Stimulated activated CD4-positive, alpha-beta T cell treated with anti-CD3 and anti-CD28 coated beads, Interleukin-15, amount 100 ng/mL, for 1 hour (primary cell): ENCODE measurements at regions not wholly inside any gene's neighbourhood (a gene's known extent, or its start where the extent isn't known, plus 50 kb on each side); places are given as distances from the start of the nearest gene placed in this dataset.
"Not testable (repeated sequence)": the region's sequence is repeated elsewhere in the genome, so short reads cannot be mapped to it uniquely, and the experiment has no call there.

ENCODE experiments used
- DNase-seq, 2 donors: peaks; one replicate each; pipeline ENCODE4 v3.0.0-alpha.2; 2020; ENCODE audit warnings: low read depth in 1 of 2, low spot score in 1 of 2

DNA sequence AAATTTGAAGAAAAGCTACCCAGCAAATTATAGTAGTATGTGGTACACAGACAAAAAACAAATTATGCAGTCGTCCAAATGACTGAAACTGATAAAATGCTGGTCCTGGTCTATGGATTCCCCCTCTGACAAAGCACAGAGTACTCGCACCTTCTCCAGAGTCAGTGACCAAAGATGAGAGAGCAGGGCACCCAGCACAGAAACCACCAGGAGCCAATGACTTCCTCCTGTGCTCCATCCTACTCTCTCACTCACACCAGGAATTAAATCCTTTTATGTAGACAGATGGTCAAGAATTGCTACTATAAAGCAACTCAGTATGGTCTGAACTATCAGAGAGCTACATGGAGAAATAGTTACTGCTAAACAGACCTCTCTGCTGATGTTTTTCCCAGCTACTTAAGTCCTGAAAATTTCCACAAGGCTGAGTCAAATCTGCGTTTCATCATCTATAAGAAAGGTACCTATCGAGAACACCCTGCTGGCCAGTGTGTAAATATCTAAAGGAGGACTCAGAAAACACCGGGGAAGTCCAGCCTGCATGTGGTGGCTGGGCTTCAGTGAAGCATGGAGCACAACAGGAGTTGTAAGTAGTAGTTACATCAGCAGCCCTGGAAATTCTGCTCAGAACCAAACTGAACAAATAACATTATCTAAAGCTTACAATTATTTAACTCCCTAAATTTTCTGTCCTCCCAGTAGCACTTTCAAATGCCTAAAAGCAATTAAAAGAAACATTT lies 84.5 kb upstream of the FBXO28 start:
- DNase-seq: not testable (repeated sequence)

DNA sequence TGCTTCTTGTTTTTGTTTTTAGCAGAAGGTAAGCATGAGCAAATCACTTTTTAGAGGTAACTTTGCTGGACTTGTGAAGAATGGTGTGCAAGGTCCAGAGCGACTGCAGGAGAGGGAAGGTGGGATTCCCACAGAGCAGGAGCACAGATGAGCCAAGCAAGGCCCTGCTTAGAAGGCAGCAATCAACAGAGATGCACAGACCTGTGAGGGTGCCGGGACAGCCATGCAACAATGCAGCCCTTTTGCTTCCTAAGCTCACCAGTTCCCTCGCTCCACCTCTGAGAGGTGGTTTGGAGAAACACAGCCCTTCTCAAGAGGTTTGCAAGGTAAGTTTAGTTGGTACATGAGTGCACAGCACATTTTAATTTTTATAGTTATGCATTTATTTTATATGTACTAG lies 85.1 kb upstream of the FBXO28 start:
- DNase-seq: not testable (repeated sequence)

DNA sequence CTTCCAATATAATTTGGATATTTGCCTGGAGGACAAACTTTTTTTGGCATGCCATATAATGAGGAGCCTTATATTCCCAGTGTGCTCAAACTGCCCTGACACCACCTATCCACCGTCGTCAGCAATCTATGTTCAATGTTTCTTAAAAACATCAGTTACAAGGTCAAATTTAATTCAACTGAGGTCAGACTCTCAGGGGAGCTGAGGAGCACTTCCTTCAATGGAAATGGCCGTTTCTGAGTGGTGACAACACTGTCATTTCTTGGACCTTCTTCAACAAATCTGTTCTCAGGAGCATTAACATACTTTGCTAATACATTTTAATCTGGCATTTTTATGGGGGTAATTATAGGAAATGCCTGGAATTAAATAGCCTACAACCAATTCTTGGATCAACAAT lies 90.8 kb upstream of the FBXO28 start:
- not testable (repeated sequence) for DNase-seq

DNA sequence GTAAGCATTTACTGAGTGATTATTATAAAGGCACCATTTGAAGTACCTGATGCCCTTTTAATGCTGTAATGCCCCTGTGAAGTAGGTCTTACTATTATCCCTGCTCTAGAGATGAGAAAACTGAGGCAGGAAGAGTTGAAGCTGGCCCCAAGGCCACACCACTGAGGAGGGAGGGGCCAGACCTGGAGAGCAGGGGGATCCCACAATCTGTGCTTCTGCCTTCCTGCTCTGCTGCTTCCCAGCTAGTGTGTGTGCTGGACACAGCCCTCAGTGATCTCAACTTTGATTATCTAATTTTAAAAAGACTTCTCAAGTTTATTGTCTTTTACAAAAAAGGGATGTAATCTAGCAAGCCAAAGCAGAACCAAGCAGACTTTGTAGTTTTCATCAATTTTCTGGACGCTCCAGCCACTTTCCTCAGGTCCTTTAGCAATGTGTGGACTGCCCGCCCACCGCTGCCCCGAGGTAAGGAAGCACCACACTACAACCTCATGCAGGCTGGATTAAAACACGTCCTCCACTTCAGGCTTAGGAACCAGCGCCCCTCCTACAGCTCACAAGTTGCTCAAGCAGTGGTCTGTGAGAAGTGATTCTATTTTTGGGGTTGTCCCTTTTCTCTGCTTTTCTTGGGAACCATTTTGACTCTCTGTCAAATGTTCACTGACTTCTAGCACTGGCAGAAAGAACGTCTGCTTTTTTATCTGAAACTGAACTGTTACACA lies 91.5 kb upstream of the FBXO28 start:
- DNase-seq: not testable (repeated sequence)

DNA sequence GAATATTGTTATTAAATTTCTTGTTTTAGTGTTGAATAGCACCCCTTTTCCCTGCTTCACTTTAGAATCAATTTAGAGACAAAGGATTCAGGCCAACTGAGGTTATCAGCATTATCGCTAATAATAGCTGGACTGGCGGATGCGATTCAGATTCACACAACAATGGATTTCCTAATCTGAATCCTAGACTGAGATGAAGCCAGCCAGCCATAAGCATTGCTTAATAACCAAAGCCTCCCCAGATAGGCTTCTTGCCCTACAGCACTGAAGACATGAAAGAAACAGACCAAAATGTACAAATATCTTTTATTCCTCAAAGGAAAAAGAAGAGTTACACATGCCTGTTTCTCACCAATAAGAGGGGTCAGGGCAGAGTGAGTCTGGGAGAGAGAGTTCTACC lies 94.0 kb upstream of the FBXO28 start:
- DNase-seq: not testable (repeated sequence)

DNA sequence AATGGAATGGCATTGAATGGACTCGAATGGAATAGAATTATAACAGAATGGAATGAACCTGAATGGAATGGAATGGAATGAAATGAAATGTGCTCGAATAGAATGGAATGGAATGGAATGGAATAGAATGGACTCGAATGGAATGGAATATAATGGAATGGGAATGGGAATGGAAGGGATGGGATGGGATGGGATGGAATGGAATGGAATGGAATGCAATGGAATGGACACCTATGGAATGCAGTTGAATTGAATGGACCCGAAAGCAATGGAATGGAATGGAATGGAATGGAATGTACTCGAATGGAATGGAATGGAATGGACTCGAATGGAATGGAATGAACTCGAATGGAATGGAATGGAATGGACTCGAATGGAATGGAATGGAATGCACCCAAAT lies 98.1 kb upstream of the FBXO28 start:
- not testable (repeated sequence) for DNase-seq

DNA sequence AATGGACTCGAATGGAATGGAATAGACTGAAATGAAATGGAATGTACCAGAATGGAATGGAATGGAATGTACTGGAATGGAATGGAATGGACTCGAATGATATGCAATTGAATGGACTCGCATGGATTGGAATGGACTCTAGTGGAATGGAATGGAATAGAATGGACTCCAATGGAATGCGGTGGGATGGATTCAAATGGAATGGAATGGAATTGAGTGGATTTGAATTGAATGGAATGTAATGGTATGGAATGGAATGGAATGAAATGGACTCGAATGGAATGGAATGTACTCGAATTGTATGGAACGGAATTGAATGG lies 99.6 kb upstream of the FBXO28 start:
- DNase-seq: no peak

DNA sequence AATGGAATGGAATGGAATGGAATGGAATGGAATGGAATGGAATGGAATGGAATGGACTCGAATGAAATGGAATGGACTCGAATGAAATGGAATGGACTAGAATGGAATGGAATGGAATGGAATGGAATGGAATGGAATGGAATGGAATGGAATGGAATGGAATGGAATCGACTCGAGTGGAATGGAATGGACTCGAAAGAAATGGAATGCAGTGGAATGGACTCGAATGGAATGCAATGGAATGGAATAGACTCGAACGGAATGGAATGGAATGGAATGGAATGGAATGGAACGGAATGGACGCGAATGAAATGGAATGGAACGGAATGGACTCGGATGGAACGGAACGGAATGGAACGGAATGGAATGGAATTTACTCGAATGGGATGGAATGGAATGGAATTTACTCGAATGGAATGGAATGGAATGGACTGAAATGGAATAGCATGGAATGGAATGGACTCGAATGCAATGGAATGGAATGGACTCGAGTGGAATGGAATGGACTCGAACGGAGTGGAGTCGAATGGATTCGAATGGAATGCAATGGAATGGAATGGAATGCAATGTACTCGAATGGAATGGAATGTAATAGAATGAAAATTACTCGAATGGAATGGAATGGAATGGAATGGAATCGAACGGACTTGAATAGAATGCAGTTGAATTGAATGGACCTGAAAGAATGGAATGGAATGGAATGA lies 100.1 kb upstream of the FBXO28 start:
- DNase-seq: not testable (repeated sequence)

DNA sequence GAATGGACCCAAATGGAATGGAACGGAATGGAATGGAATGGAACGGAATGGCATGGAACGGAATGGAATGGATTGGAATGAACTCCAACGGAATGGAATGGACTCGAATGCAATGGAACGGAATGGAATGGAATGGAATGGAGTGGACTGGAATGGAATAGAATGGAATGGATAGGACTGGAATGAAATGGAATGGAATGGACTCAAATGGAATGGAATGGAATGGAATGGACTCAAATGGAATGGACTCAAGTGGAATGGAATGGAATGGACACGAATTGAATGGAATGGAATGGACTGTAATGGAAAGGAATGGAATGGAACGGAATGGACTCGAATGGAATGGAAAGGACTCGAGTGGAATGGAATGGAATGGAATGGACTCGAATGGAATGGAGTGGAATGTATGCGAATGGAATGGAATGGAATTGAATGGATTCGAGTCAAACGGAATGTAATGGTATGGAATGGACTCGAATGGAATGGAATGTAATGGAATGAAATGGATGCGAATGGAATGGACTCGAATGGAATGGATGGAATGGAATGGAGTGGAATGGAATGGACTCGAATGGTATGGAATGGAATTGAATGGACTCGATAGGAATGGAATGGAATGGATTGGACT lies 101.0 kb upstream of the FBXO28 start:
- not testable (repeated sequence) for DNase-seq

DNA sequence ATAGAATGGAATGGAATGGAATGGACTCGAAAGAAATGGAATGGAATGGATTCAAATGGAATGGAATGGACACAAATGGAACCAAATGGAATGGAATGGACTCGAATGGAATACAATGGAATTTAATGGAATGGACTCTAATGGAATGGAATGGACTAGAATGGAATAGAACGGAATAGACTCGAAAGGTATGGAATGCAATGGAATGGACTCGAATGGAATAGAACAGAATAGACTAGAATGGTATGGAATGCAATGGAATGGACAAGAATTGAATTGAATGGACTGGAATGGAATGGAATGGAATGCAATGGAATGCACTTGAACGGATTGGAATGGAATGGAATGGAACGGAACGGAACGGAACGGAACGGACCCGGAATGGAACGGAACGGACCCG lies 101.7 kb upstream of the FBXO28 start:
- DNase-seq: not testable (repeated sequence)

DNA sequence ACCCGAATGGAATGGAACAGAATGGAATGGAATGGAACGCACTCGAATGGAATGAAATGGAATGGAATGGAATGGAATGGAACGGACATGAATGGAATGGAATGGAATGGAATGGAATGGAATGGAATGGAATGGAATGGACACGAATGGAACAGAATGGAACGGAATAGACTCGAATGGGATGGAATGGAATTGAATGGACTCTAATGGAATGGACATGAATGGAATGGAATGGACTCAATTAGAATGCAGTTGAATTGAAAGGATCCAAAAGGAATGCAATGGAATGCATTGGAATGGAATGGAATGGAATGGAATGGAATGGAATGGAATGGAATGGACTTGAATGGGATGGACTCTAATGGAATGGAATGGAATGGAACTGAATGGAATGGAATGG lies 102.2 kb upstream of the FBXO28 start:
- not testable (repeated sequence) for DNase-seq

DNA sequence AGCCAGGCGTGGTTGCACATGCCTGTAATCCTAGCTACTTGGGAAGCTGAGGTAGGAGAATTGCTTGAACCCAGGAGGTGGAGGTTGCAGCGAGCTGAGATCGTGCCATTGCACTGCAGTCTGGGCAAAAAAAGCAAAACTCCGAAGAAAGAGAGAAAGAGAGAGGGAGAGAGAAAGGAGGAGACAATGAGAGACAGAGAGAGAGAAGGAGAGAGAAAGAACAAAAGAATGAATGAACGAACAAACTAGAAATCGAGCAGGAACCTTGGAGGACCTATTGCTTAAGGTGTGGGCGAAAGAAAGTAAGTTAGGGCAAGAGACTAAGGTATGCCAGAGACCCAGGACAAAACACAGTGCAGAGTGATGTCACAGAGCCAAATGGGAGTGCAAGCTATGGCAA lies 102.8 kb upstream of the FBXO28 start:
- not testable (repeated sequence) for DNase-seq

DNA sequence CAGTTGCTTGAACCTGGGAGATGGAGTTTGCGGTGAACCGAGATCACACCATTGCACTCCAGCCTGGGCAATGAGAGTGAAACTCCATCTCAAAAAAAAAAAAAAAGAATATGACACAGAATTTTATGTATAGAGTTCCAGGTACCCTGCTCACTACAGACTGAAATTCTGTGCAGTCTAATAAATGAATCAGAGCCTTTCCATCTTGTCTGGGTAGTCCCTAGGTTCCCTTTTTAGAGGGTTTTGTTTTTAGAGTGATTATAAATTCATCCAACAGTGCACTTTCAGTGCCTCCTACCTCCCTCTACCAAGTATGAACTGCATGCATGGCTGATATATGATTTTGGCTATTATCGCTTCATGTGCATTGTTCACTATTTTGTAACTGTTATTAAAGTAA lies 107.9 kb upstream of the FBXO28 start:
- not testable (repeated sequence) for DNase-seq

DNA sequence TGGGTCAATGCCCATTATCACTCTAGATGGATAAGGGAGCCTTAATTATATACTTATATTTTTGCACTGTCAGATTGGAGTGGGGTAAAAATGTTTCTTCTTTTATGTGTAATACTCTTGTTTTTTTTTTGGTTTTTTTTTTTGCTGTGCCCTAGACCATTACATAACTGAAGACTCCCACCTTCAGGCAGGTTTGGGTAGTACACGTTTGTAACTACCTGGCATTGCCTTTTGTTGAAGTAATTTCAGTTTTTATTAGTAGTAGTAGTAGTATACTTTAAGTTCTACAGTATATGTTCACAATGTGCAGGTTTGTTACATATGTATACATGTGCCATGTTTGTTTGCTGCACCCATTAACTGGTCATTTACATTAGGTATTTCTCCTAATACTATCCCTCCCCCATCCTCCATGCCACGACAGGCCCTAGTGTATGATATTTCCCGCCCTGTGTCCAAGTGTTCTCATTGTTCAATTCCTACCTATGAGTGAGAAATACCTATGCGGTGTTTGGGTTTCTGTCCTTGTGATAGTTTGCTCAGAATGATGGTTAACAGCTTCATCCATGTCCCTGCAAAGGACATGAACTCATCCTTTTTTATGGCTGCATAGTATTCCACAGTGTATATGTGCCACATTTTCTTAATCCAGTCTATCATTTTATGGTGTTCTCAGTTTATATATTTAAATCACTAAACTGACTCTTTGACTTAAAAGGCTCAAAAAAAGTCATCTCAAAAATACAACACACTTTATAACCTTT lies 109.2 kb upstream of the FBXO28 start:
- DNase-seq: not testable (repeated sequence)

DNA sequence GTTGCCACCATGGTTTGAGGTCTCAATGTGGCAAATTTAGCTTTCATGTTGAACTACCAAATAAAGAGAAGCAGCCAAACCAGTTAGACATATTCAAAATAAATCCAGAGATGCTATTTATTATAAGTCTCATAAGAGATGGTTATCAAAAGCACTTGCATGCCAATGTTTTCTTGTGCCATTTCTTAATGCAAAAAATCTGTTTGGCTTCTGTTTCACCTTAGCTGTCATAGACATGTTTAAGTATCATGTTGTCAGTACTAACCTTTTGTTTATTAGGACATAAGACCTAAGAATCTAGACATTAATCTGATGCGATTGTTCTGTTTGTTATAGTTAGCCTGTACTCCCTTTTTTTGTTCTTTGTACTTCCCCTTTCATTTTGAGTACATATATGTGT lies 110.0 kb upstream of the FBXO28 start:
- not testable (repeated sequence) for DNase-seq

DNA sequence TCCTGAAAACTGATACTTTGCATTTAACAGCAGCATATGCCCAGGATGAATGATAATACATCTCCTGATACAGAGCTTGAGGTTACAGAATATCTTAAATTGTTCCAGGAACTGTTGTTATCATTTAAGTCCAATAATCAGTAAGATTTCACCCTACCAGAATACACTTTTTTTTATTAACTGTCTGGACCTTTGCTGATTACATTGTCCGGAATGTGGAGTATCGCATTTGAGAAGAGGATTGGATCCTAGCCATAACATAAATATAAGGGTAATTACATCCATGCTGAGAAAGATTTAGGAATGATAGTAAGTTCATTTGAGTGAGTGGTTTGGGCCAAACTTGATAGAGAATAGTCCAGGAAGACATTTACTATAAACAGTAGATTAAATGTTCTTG lies 112.2 kb upstream of the FBXO28 start:
- not testable (repeated sequence) for DNase-seq

DNA sequence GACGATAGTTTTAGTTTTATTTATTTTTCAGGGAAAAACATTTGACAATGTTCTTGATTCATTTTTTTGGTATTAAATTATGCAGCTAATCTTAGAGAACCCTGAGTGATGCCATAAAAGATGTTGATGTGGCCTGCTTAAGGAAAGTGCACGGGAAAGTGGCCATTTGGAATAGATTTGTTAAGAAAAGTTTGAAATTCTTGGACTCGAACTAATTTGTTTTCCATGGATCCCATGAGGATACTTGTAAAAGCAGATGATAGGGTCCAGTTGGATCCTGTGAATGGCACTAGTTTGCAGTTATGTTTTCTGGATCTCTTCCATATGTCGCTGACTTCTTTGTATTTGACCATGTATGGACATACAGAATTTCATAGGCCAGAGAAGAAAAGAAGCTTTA lies 114.2 kb upstream of the FBXO28 start:
- DNase-seq: not testable (repeated sequence)

DNA sequence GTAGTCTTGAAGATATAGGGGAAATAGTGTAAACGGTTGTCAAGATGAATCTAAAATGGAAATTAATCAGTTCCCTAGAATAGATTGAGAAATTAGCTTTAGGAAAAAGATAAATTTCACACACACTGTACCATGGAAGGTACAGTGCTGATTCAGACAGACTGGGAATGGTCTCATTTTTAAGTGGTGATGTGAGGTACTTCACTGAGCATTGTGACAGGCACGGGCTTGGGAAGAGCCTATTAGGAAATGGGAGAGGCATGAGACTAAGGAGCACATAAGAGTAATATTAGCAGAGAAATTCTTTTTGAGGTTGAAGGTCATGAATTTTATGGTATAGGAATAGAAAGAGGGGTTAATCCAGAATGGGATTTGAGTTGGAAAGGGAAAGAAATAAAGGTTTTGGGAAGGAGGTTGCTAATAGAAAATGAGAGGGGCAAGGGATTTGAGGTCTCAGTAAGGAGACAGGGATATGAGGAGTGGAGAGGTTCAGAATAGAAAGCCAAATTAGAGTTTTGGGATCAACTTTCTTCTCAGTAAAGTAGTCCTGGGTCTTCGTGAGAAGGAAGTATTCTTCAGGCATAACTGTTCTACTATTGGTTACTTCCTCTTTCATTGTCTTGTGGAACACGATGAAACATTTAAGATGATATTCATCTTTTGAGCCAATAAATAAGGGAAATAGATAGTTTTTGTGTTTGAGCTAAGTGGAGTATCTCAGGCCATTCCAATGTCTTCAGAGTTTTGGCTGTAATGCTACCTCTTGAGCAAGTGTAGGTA lies 115.0 kb upstream of the FBXO28 start:
- DNase-seq: not testable (repeated sequence)

DNA sequence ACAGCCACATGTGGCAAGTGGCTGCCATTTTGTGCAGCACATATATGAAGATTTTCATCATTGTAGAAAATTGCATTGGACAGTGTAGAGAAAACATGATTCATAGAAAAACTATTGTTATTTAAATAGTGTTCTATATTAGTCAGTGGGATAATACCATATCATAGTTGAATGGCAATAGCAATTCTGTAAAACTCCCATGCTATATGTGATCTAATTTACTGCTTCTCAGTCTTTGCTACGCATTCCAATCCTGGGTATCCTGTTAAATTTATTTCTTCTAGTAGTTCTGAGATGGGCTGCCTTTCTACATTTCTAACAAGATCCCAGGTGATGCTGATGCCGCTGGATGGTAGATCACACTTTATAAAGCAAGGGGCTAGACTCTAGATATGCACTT lies 117.5 kb upstream of the FBXO28 start:
- not testable (repeated sequence) for DNase-seq
